NCI-H1417 treated with DMSO at 0.1 percent for 48 hours (cell line): ENCODE measurements at regions not wholly inside any gene's neighbourhood (a gene's known extent, or its start where the extent isn't known, plus 50 kb on each side); places are given as distances from the start of the nearest gene placed in this dataset.
A peak's percentile ranks its signal among the peaks of the same experiment; 100 is the strongest.
"Not testable (repeated sequence)": the region's sequence is repeated elsewhere in the genome, so short reads cannot be mapped to it uniquely, and the experiment has no call there.

Source experiments
- DNase-seq: peaks from one replicate; lab custom pipeline; 2025; lab: John Stamatoyannopoulos, UW

- DNase-seq, result no peak
Measured at GRCh38 chr3:176193032-176193730, 1004.1 kb downstream of the TBL1XR1 start.

GRCh38 chr3:176190755-176191154, 1006.5 kb downstream of the TBL1XR1 start:
- DNase-seq, result no peak

GRCh38 chr3:176183181-176183580, 1014.1 kb downstream of the TBL1XR1 start:
- DNase-seq, result no peak

- no peak for DNase-seq
Measured at GRCh38 chr3:176174060-176174459, 1023.2 kb downstream of the TBL1XR1 start.

- no peak for DNase-seq
Measured at GRCh38 chr3:176172492-176172891, 1024.8 kb downstream of the TBL1XR1 start.

- no peak for DNase-seq
Measured at GRCh38 chr3:176167272-176167671, 1030.0 kb downstream of the TBL1XR1 start.

- no peak for DNase-seq
Measured at GRCh38 chr3:176160997-176161396, 1036.3 kb downstream of the TBL1XR1 start.

GRCh38 chr3:176159796-176160195, 1037.5 kb downstream of the TBL1XR1 start:
- no peak for DNase-seq

- no peak for DNase-seq
Measured at GRCh38 chr3:176155012-176155411, 1042.3 kb downstream of the TBL1XR1 start.

GRCh38 chr3:176149567-176149966, 1047.7 kb downstream of the TBL1XR1 start:
- no peak for DNase-seq

GRCh38 chr3:176147251-176147650, 1050.0 kb downstream of the TBL1XR1 start:
- peak; percentile 98 for DNase-seq

GRCh38 chr3:176141837-176142236, 1055.4 kb downstream of the TBL1XR1 start:
- DNase-seq, result no peak

- DNase-seq, result peak; percentile 95
Measured at GRCh38 chr3:176120507-176120906, 1076.8 kb downstream of the TBL1XR1 start.

GRCh38 chr3:176119826-176120225, 1077.5 kb downstream of the TBL1XR1 start:
- DNase-seq, result no peak

GRCh38 chr3:176106380-176106779, 1090.9 kb downstream of the TBL1XR1 start:
- DNase-seq, result no peak

GRCh38 chr3:176097027-176097426, 1100.3 kb downstream of the TBL1XR1 start:
- DNase-seq, result no peak

GRCh38 chr3:176093892-176094291, 1103.4 kb downstream of the TBL1XR1 start:
- DNase-seq, result not testable (repeated sequence)

- DNase-seq, result no peak
Measured at GRCh38 chr3:176090727-176091126, 1106.6 kb downstream of the TBL1XR1 start.

GRCh38 chr3:176088962-176089383, 1108.3 kb downstream of the TBL1XR1 start:
- DNase-seq, result no peak

- DNase-seq, result no peak
Measured at GRCh38 chr3:176087066-176087697, 1110.1 kb downstream of the TBL1XR1 start.

- no peak for DNase-seq
Measured at GRCh38 chr3:176079785-176080184, 1117.5 kb downstream of the TBL1XR1 start.

GRCh38 chr3:176078906-176079305, 1118.4 kb downstream of the TBL1XR1 start:
- no peak for DNase-seq

- no peak for DNase-seq
Measured at GRCh38 chr3:176075491-176075890, 1121.8 kb downstream of the TBL1XR1 start.

GRCh38 chr3:176075046-176075445, 1122.2 kb downstream of the TBL1XR1 start:
- no peak for DNase-seq
